ENCODE measurements at regions not wholly inside any gene's neighbourhood (a gene's known extent, or its start where the extent isn't known, plus 50 kb on each side); places are given as distances from the start of the nearest gene placed in this dataset.

DNA sequence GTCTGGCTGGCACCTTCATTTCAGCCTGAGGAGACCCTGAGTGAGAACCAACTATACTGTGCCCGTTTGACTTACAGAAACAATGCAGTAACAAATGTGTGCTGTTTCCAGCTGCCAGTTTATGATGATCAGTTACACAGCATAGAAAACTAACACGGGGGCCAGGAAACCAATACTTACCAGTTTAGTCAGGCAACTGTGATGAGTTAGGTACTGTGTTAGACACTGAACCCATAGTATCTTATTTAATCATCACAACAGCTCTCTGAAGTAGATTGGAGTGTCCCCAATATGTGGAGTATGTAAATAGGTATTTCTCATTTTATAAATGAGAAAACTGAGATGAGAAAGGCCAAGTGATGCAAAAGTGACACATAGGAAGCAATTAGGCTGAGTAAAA, 620.9 kb upstream of the KLF12 start:
- in situ Hi-C loops (cut with MboI; ENCODE audit: low pct_ligation_motif_present in 1 of 4, low pct_unique_long_range_greater_than_20kb in 1 of 4, low sequenced_read_pairs in 3 of 4) = no loop called here
- WGBS, 2 donors (ENCODE audit: low coverage in 1 of 2) = 67 to 68% methylated on average over 1 to 2 of the region's 2 CpGs
- intact Hi-C loops (cut with DNase I; ENCODE audit: low total_unique reads) = no loop called here

GRCh38 chr13:74751739-74752138, 617.5 kb upstream of the KLF12 start:
- H3K27ac ChIP-seq = no peak overlapping the region
- TF ChIP-seq POLR2AphosphoS5 (IDR thresholded peaks at IDR 0.05) = no peak
- TF ChIP-seq, protein P1, sequence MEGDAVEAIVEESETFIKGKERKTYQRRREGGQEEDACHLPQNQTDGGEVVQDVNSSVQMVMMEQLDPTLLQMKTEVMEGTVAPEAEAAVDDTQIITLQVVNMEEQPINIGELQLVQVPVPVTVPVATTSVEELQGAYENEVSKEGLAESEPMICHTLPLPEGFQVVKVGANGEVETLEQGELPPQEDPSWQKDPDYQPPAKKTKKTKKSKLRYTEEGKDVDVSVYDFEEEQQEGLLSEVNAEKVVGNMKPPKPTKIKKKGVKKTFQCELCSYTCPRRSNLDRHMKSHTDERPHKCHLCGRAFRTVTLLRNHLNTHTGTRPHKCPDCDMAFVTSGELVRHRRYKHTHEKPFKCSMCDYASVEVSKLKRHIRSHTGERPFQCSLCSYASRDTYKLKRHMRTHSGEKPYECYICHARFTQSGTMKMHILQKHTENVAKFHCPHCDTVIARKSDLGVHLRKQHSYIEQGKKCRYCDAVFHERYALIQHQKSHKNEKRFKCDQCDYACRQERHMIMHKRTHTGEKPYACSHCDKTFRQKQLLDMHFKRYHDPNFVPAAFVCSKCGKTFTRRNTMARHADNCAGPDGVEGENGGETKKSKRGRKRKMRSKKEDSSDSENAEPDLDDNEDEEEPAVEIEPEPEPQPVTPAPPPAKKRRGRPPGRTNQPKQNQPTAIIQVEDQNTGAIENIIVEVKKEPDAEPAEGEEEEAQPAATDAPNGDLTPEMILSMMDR (IDR thresholded peaks at IDR 0.05) = no peak
- TF ChIP-seq POLR2A (IDR thresholded peaks at IDR 0.05) = no peak
- no peak for TF ChIP-seq EP300 (IDR thresholded peaks at IDR 0.05; ENCODE audit: low read depth)
- H3K9me3 ChIP-seq = no peaks in the 10 kb centered on the region
- 84 to 89% methylated on average over 5 of the region's 5 CpGs for WGBS, 2 donors (ENCODE audit: low coverage in 1 of 2)
- in situ Hi-C loops (cut with MboI; ENCODE audit: low pct_ligation_motif_present in 1 of 4, low pct_unique_long_range_greater_than_20kb in 1 of 4, low sequenced_read_pairs in 3 of 4) (no loop called here), intact Hi-C loops (cut with DNase I; ENCODE audit: low total_unique reads) (no loop called here)
- no peak for DNase-seq
- H3K4me1 ChIP-seq = no peaks in the 10 kb centered on the region
- no peak overlapping the region for H3K4me3 ChIP-seq
- no peaks in the 10 kb centered on the region for H3K36me3 ChIP-seq
- H3K27me3 ChIP-seq = no peaks in the 10 kb centered on the region

More for the DNA sequence above, 620.9 kb upstream of the KLF12 start:
- H3K4me1 ChIP-seq = no peaks in the 10 kb centered on the region
- H3K27ac ChIP-seq = no peak overlapping the region
- no peaks in the 10 kb centered on the region for H3K27me3 ChIP-seq
- no peak overlapping the region for H3K4me3 ChIP-seq
- no peaks in the 10 kb centered on the region for H3K36me3 ChIP-seq
- no peak for DNase-seq
- no peak for TF ChIP-seq EP300 (IDR thresholded peaks at IDR 0.05; ENCODE audit: low read depth)
- no peak for TF ChIP-seq POLR2AphosphoS5 (IDR thresholded peaks at IDR 0.05)
- TF ChIP-seq, protein P1 (IDR thresholded peaks at IDR 0.05) = no peak
- TF ChIP-seq POLR2A (IDR thresholded peaks at IDR 0.05) = no peak
- H3K9me3 ChIP-seq = no peaks in the 10 kb centered on the region

GRCh38 chr13:74747186-74747955, 613.2 kb upstream of the KLF12 start:
- no peaks in the 10 kb centered on the region for H3K36me3 ChIP-seq
- TF ChIP-seq POLR2AphosphoS5 (IDR thresholded peaks at IDR 0.05) (no peak), POLR2A (IDR thresholded peaks at IDR 0.05) (no peak), EP300 (IDR thresholded peaks at IDR 0.05; ENCODE audit: low read depth) (no peak)
- TF ChIP-seq, protein P1 (IDR thresholded peaks at IDR 0.05) = no peak
- DNase-seq = no peak
- H3K4me3 ChIP-seq = no peak overlapping the region
- intact Hi-C loops (cut with DNase I; ENCODE audit: low total_unique reads) (no loop called here), in situ Hi-C loops (cut with MboI; ENCODE audit: low pct_ligation_motif_present in 1 of 4, low pct_unique_long_range_greater_than_20kb in 1 of 4, low sequenced_read_pairs in 3 of 4) (no loop called here)
- no peaks in the 10 kb centered on the region for H3K9me3 ChIP-seq
- no peaks in the 10 kb centered on the region for H3K27me3 ChIP-seq
- no peak overlapping the region for H3K27ac ChIP-seq
- WGBS, 2 donors (ENCODE audit: low coverage in 1 of 2) = 64 to 72% methylated on average over 4 to 6 of the region's 6 CpGs
- no peaks in the 10 kb centered on the region for H3K4me1 ChIP-seq

GRCh38 chr13:74743992-74744391, 609.8 kb upstream of the KLF12 start:
- no peak overlapping the region for H3K27ac ChIP-seq
- no peak for TF ChIP-seq EP300 (IDR thresholded peaks at IDR 0.05; ENCODE audit: low read depth)
- TF ChIP-seq POLR2A (IDR thresholded peaks at IDR 0.05) = no peak
- no peak for TF ChIP-seq POLR2AphosphoS5 (IDR thresholded peaks at IDR 0.05)
- TF ChIP-seq, protein P1 (IDR thresholded peaks at IDR 0.05) = no peak
- no peaks in the 10 kb centered on the region for H3K27me3 ChIP-seq
- no peak for DNase-seq
- no peak overlapping the region for H3K4me3 ChIP-seq
- H3K36me3 ChIP-seq = no peaks in the 10 kb centered on the region
- WGBS, 2 donors (ENCODE audit: low coverage in 1 of 2) = 78 to 84% methylated on average over 3 of the region's 3 CpGs
- no peaks in the 10 kb centered on the region for H3K9me3 ChIP-seq
- intact Hi-C loops (cut with DNase I; ENCODE audit: low total_unique reads) (no loop called here), in situ Hi-C loops (cut with MboI; ENCODE audit: low pct_ligation_motif_present in 1 of 4, low pct_unique_long_range_greater_than_20kb in 1 of 4, low sequenced_read_pairs in 3 of 4) (no loop called here)
- no peaks in the 10 kb centered on the region for H3K4me1 ChIP-seq
